GM23248 (cell line): ENCODE measurements at regions not wholly inside any gene's neighbourhood (a gene's known extent, or its start where the extent isn't known, plus 50 kb on each side); places are given as distances from the start of the nearest gene placed in this dataset.

Source experiments
- DNase-seq: peaks from one replicate; pipeline ENCODE4 v3.0.0-alpha.2; 2015
- H2AFZ ChIP-seq: fragments of 200-600 bp; sonication (generic); 2 replicates; pipeline ENCODE4 v1.6.1; 2016; ENCODE audit warnings: antibody characterized with exemption
- H3F3A ChIP-seq: fragments of 200-600 bp; sonication (generic); 2 replicates; pipeline ENCODE4 v1.6.1; 2016; ENCODE audit warnings: mild to moderate bottlenecking, antibody characterized with exemption, mixed run types; ENCODE audit not compliant: insufficient read depth
- H3K27ac ChIP-seq: fragments of 200-600 bp; sonication (generic); 2 replicates; pipeline ENCODE4 v1.5.1; 2016; ENCODE audit warnings: mild to moderate bottlenecking
- H3K27me3 ChIP-seq: fragments of 200-600 bp; sonication (generic); replicated peaks from 2 replicates; pipeline ENCODE4 v1.6.1; 2016; ENCODE audit warnings: mild to moderate bottlenecking; ENCODE audit not compliant: insufficient read depth
- H3K36me3 ChIP-seq: fragments of 200-600 bp; sonication (generic); 2 replicates; pipeline ENCODE4 v1.6.1; 2016; ENCODE audit warnings: low read depth, mild to moderate bottlenecking
- H3K4me1 ChIP-seq: fragments of 200-600 bp; sonication (generic); 2 replicates; pipeline ENCODE4 v1.6.1; 2016; ENCODE audit warnings: mild to moderate bottlenecking; ENCODE audit not compliant: insufficient read depth
- H3K4me2 ChIP-seq: fragments of 200-600 bp; sonication (generic); one replicate; pipeline ENCODE4 v1.6.1; 2016; ENCODE audit warnings: mild to moderate bottlenecking; ENCODE audit not compliant: unreplicated experiment
- H3K4me3 ChIP-seq: fragments of 200-600 bp; sonication (generic); 2 replicates; pipeline ENCODE4 v1.5.1; 2016; ENCODE audit warnings: mild to moderate bottlenecking
- H3K79me2 ChIP-seq: fragments of 200-600 bp; sonication (generic); 2 replicates; pipeline ENCODE4 v1.6.1; 2016; ENCODE audit warnings: mild to moderate bottlenecking; ENCODE audit not compliant: insufficient read depth
- H3K9ac ChIP-seq: fragments of 200-600 bp; sonication (generic); 2 replicates; pipeline ENCODE4 v1.6.1; 2016; ENCODE audit warnings: mild to moderate bottlenecking
- H3K9me2 ChIP-seq: fragments of 200-600 bp; sonication (generic); 2 replicates; pipeline ENCODE4 v1.6.1; 2016; ENCODE audit warnings: mixed run types, mild to moderate bottlenecking, moderate library complexity; ENCODE audit not compliant: insufficient read depth
- H3K9me3 ChIP-seq: fragments of 200-600 bp; sonication (generic); one replicate; pipeline ENCODE4 v1.6.1; 2017; ENCODE audit warnings: low read depth
- H4K20me1 ChIP-seq: fragments of 200-600 bp; sonication (generic); 2 replicates; pipeline ENCODE4 v1.6.0; 2016; ENCODE audit not compliant: insufficient read depth
- EZH2 ChIP-seq: fragments of 200-600 bp; sonication (generic); IDR thresholded peaks from 2 replicates; pipeline ENCODE4 v1.6.1; 2018; ENCODE audit warnings: antibody characterized with exemption, mild to moderate bottlenecking; ENCODE audit not compliant: insufficient read depth, poor library complexity, severe bottlenecking
- EZH2phosphoT487 ChIP-seq: fragments of 200-600 bp; sonication (generic); IDR thresholded peaks from 2 replicates; pipeline ENCODE4 v1.6.1; 2018; ENCODE audit warnings: antibody characterized with exemption, moderate library complexity, mild to moderate bottlenecking, low read depth; ENCODE audit not compliant: insufficient read depth
- WGBS, 2 experiments: methylation state at CpG; one replicate each; pipeline ENCODE4 v1.1.6; 2015 to 2017; ENCODE audit warnings: low lambda C conversion rate in 2 of 2, low coverage in 1 of 2; ENCODE audit errors: missing lambda C conversion rate in 2 of 2; 5-methylcytosine and 5-hydroxymethylcytosine counted together
- in situ Hi-C: fragments of 300-500 bp; cut with MboI; formaldehyde crosslinking; loops from 2 replicates; pipeline ENCODE4 v1.15.0; 2020

- H3K4me2 ChIP-seq: peak overlapping the region; percentile 29
- peak overlapping the region; percentile 66 for H2AFZ ChIP-seq
- H3K4me1 ChIP-seq: peaks cover 50% of the 10 kb centered on the region
- 81 to 85% methylated on average over 11 of the region's 11 CpGs for WGBS, 2 experiments
- peaks cover 28% of the 10 kb centered on the region for H3F3A ChIP-seq
- H3K9me3 ChIP-seq: no peaks in the 10 kb centered on the region
- in situ Hi-C loops: no loop called here
- no peak for DNase-seq
- H3K9me2 ChIP-seq: no peaks in the 10 kb centered on the region
- peak overlapping the region; percentile 76 for H3K27ac ChIP-seq
- no peaks in the 10 kb centered on the region for H3K27me3 ChIP-seq
- no peak overlapping the region for H3K4me3 ChIP-seq
- peak overlapping the region; percentile 25 for H3K9ac ChIP-seq
- H3K36me3 ChIP-seq: no peaks in the 10 kb centered on the region
- no peaks in the 10 kb centered on the region for H3K79me2 ChIP-seq
- no peak for TF ChIP-seq EZH2phosphoT487
- TF ChIP-seq EZH2: no peak
- H4K20me1 ChIP-seq: no peaks in the 10 kb centered on the region
These were observed 85.2 kb upstream of the LCLAT1 start for GRCh38 chr2:30361751-30362394.

GRCh38 chr2:30362468-30363081 is 84.5 kb upstream of the LCLAT1 start:
- in situ Hi-C loops: no loop called here
- Histone ChIP-seq H3K9me3 (no peaks in the 10 kb centered on the region), H3K4me1 (peaks cover 55% of the 10 kb centered on the region), H3K36me3 (no peaks in the 10 kb centered on the region), H3K27me3 (no peaks in the 10 kb centered on the region), H4K20me1 (no peaks in the 10 kb centered on the region), H2AFZ (peak overlapping the region; percentile 66), H3K9me2 (no peaks in the 10 kb centered on the region), H3K79me2 (no peaks in the 10 kb centered on the region), H3K4me2 (peak overlapping the region; percentile 29), H3K4me3 (no peak overlapping the region), H3K27ac (peak overlapping the region; percentile 76), H3F3A (peaks cover 35% of the 10 kb centered on the region), H3K9ac (peak overlapping the region; percentile 27)
- 23 to 24% methylated on average over 4 of the region's 4 CpGs for WGBS, 2 experiments
- TF ChIP-seq EZH2 (no peak), EZH2phosphoT487 (no peak)
- peak; percentile 82 for DNase-seq

- peaks cover 63% of the 10 kb centered on the region for H3K4me1 ChIP-seq
- no peak for DNase-seq
- no peaks in the 10 kb centered on the region for H3K36me3 ChIP-seq
- no peaks in the 10 kb centered on the region for H3K9me3 ChIP-seq
- H3K27me3 ChIP-seq: no peaks in the 10 kb centered on the region
- 0 out of 2 replicates have a peak overlapping the region, but pooled peaks have one; percentile 27 for H3K9ac ChIP-seq
- no peak overlapping the region for H3K4me2 ChIP-seq
- H4K20me1 ChIP-seq: no peaks in the 10 kb centered on the region
- H3K79me2 ChIP-seq: no peaks in the 10 kb centered on the region
- no peaks in the 10 kb centered on the region for H3K9me2 ChIP-seq
- H2AFZ ChIP-seq: no peak overlapping the region
- no peak overlapping the region for H3K4me3 ChIP-seq
- in situ Hi-C loops: no loop called here
- peaks cover 39% of the 10 kb centered on the region for H3F3A ChIP-seq
- TF ChIP-seq EZH2phosphoT487 (no peak), EZH2 (no peak)
- WGBS, 2 experiments: 95 to 97% methylated on average over 3 of the region's 3 CpGs
- H3K27ac ChIP-seq: peak overlapping the region; percentile 76
These were observed 83.6 kb upstream of the LCLAT1 start for GRCh38 chr2:30363406-30363805.

GRCh38 chr2:30365201-30365600 is 81.8 kb upstream of the LCLAT1 start:
- WGBS, 2 experiments: 98% methylated on average over 10 of the region's 10 CpGs

More at GRCh38 chr2:30365201-30365600, 81.8 kb upstream of the LCLAT1 start:
- Histone ChIP-seq H3K79me2 (no peaks in the 10 kb centered on the region), H3F3A (peaks cover 39% of the 10 kb centered on the region), H3K4me3 (no peak overlapping the region), H3K27me3 (no peaks in the 10 kb centered on the region), H3K4me2 (no peak overlapping the region), H3K27ac (no peak overlapping the region), H4K20me1 (no peaks in the 10 kb centered on the region), H3K9me3 (no peaks in the 10 kb centered on the region), H3K9me2 (no peaks in the 10 kb centered on the region), H3K9ac (no peak overlapping the region), H2AFZ (no peak overlapping the region), H3K36me3 (no peaks in the 10 kb centered on the region), H3K4me1 (peaks cover 60% of the 10 kb centered on the region)
- in situ Hi-C loops: no loop called here
- DNase-seq: no peak
- TF ChIP-seq EZH2phosphoT487 (no peak), EZH2 (no peak)
